DOHH2 (cell line): ENCODE measurements at regions not wholly inside any gene's neighbourhood (a gene's known extent, or its start where the extent isn't known, plus 50 kb on each side); places are given as distances from the start of the nearest gene placed in this dataset.

Source experiments
- H3F3A ChIP-seq: fragments of 200-600 bp; sonication (generic), shearing (Covaris generic); 2 replicates; pipeline ENCODE4 v1.6.0; 2016; ENCODE audit warnings: antibody characterized with exemption, mild to moderate bottlenecking; ENCODE audit not compliant: control insufficient read depth, insufficient read depth
- H3K27ac ChIP-seq: fragments of 200-600 bp; sonication (generic); 2 replicates; pipeline ENCODE4 v1.5.1; 2014; ENCODE audit warnings: low read depth, mild to moderate bottlenecking, low read length, moderate library complexity
- H3K27me3 ChIP-seq: fragments of 200-600 bp; sonication (generic); 2 replicates; pipeline ENCODE4 v1.6.1; 2014; ENCODE audit warnings: mild to moderate bottlenecking, low read length, mixed read lengths; ENCODE audit not compliant: control insufficient read depth
- H3K36me3 ChIP-seq: fragments of 200-600 bp; sonication (generic); 2 replicates; pipeline ENCODE4 v1.6.1; 2014; ENCODE audit warnings: mild to moderate bottlenecking, low read length, moderate library complexity, mixed read lengths; ENCODE audit not compliant: control insufficient read depth
- H3K4me1 ChIP-seq: fragments of 200-600 bp; sonication (generic); 2 replicates; pipeline ENCODE4 v1.6.1; 2014; ENCODE audit warnings: mild to moderate bottlenecking, low read length, mixed read lengths; ENCODE audit not compliant: control insufficient read depth
- H3K4me2 ChIP-seq: fragments of 200-600 bp; sonication (generic); 2 replicates; pipeline ENCODE4 v1.6.0; 2014; ENCODE audit warnings: mild to moderate bottlenecking, low read length, moderate library complexity
- H3K4me3 ChIP-seq: fragments of 200-600 bp; sonication (generic); 2 replicates; pipeline ENCODE4 v1.5.1; 2014; ENCODE audit warnings: mild to moderate bottlenecking, low read length, mixed read lengths
- H3K79me2 ChIP-seq: fragments of 200-600 bp; sonication (generic); 2 replicates; pipeline ENCODE4 v1.6.1; 2014; ENCODE audit warnings: mild to moderate bottlenecking, low read length, mixed read lengths; ENCODE audit not compliant: control insufficient read depth
- H3K9me2 ChIP-seq: fragments of 200-600 bp; sonication (generic); replicated peaks from 2 replicates; pipeline ENCODE4 v1.6.1; 2014; ENCODE audit warnings: mild to moderate bottlenecking, low read length, mixed read lengths; ENCODE audit not compliant: control insufficient read depth
- H3K9me3 ChIP-seq: fragments of 200-600 bp; sonication (generic); 2 replicates; pipeline ENCODE4 v1.6.1; 2014; ENCODE audit warnings: antibody characterized with exemption, low read length, mixed read lengths; ENCODE audit not compliant: control insufficient read depth, insufficient read depth
- H4K20me1 ChIP-seq: fragments of 200-600 bp; sonication (generic); 2 replicates; pipeline ENCODE4 v1.6.0; 2014; ENCODE audit warnings: low read depth, mild to moderate bottlenecking, antibody characterized with exemption, low read length, moderate library complexity; ENCODE audit not compliant: control insufficient read depth, insufficient read depth
- EZH2phosphoT487 ChIP-seq: fragments of 200-600 bp; sonication (generic); IDR thresholded peaks from 2 replicates; pipeline ENCODE4 v1.6.1; 2017; ENCODE audit warnings: borderline replicate concordance, mild to moderate bottlenecking, antibody characterized with exemption, low read length, moderate library complexity, mixed read lengths
- TF ChIP-seq, protein P1 (sequence below): fragments of 200-600 bp; sonication (generic); IDR thresholded peaks from one replicate; pipeline ENCODE4 v1.5.1; 2014; ENCODE audit warnings: antibody characterized with exemption, mild to moderate bottlenecking, low read depth, low read length; ENCODE audit not compliant: poor library complexity, severe bottlenecking

DNA sequence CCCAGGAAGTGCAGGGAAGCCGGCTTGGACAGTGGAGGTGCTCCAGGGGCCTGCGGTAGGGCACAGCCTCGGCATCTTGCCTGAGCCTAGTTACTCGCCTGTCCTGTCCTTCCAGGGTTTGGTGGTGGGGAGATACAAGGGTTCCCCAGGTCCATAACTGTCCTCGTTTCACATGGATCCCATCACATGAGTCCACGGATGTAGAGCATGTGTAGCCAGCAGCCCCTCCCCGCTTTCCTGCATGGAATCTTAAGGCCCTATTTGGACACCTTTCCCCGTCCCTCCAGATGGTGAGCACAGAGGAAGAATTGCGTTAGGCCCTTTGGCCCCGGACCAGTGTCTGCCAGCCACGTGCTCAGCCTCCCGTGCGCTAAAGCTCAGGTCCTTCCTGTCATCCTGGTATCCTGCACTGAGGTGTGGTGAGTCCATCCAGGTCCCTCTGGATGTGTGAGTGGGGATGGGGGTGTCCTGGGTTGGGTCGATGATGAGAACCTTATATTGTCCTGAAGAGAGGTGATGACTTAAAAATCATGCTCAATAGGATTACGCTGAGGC, 230.4 kb downstream of the SNRPN start:
- Histone ChIP-seq H3K27me3 (no peaks in the 10 kb centered on the region), H3K9me3 (peaks cover 62% of the 10 kb centered on the region; the same call in 1 of the 2 replicates), H4K20me1 (no peaks in the 10 kb centered on the region), H3K27ac (no peak overlapping the region), H3F3A (no peaks in the 10 kb centered on the region), H3K9me2 (no peaks in the 10 kb centered on the region), H3K36me3 (no peaks in the 10 kb centered on the region), H3K79me2 (no peaks in the 10 kb centered on the region), H3K4me1 (no peaks in the 10 kb centered on the region), H3K4me2 (no peak overlapping the region), H3K4me3 (no peak overlapping the region)
- TF ChIP-seq, protein P1, sequence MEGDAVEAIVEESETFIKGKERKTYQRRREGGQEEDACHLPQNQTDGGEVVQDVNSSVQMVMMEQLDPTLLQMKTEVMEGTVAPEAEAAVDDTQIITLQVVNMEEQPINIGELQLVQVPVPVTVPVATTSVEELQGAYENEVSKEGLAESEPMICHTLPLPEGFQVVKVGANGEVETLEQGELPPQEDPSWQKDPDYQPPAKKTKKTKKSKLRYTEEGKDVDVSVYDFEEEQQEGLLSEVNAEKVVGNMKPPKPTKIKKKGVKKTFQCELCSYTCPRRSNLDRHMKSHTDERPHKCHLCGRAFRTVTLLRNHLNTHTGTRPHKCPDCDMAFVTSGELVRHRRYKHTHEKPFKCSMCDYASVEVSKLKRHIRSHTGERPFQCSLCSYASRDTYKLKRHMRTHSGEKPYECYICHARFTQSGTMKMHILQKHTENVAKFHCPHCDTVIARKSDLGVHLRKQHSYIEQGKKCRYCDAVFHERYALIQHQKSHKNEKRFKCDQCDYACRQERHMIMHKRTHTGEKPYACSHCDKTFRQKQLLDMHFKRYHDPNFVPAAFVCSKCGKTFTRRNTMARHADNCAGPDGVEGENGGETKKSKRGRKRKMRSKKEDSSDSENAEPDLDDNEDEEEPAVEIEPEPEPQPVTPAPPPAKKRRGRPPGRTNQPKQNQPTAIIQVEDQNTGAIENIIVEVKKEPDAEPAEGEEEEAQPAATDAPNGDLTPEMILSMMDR: no peak
- no peak for TF ChIP-seq EZH2phosphoT487

GRCh38 chr15:25185791-25186190, 231.0 kb downstream of the SNRPN start:
- no peak for TF ChIP-seq EZH2phosphoT487
- TF ChIP-seq, protein P1: no peak
- H3K9me3 ChIP-seq: peaks cover 66% of the 10 kb centered on the region; the same call in 1 of the 2 replicates

DNA sequence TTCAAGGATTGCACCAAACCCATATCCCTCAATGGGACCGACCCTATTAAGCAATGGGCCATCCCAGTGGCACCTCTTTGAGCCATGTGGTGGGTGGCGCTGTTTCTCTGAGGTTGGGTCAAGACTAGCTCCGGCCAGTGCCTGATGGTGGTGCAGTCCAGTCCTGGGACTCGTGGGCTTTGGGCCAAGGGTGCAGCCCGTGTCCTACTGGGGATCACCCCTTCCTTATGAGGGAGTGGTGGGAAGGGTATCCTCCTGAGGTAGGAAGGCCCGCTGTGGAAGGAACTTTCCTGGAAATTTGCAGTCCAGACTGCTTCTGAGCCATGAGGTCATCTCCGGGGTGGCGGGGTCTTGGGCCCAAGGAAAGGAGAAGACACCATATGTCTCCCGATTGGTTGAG, 231.6 kb downstream of the SNRPN start:
- H4K20me1 ChIP-seq: no peaks in the 10 kb centered on the region
- no peak overlapping the region for H3K27ac ChIP-seq
- peaks cover 65% of the 10 kb centered on the region; the same call in 1 of the 2 replicates for H3K9me3 ChIP-seq
- H3K9me2 ChIP-seq: no peaks in the 10 kb centered on the region
- H3K27me3 ChIP-seq: no peaks in the 10 kb centered on the region
- no peak overlapping the region for H3K4me2 ChIP-seq
- no peak overlapping the region for H3K4me3 ChIP-seq
- no peaks in the 10 kb centered on the region for H3K79me2 ChIP-seq
- H3K36me3 ChIP-seq: no peaks in the 10 kb centered on the region
- no peaks in the 10 kb centered on the region for H3K4me1 ChIP-seq
- H3F3A ChIP-seq: no peaks in the 10 kb centered on the region
- TF ChIP-seq, protein P1: no peak
- no peak for TF ChIP-seq EZH2phosphoT487

More at GRCh38 chr15:25185791-25186190, 231.0 kb downstream of the SNRPN start:
- Histone ChIP-seq H3K79me2 (no peaks in the 10 kb centered on the region), H3K36me3 (no peaks in the 10 kb centered on the region), H3K27ac (no peak overlapping the region), H3K27me3 (no peaks in the 10 kb centered on the region), H3K4me1 (no peaks in the 10 kb centered on the region), H3K4me3 (no peak overlapping the region), H3K9me2 (no peaks in the 10 kb centered on the region), H3K4me2 (no peak overlapping the region), H3F3A (no peaks in the 10 kb centered on the region), H4K20me1 (no peaks in the 10 kb centered on the region)
